Stimulated activated memory B cell treated with anti-CD40 and anti-IgM and Interleukin-4, amounts not matched to agents 10 μg/mL and 1 μg/mL and 100 μg/mL, for 72 hours (primary cell): ENCODE measurements at regions not wholly inside any gene's neighbourhood (a gene's known extent, or its start where the extent isn't known, plus 50 kb on each side); places are given as distances from the start of the nearest gene placed in this dataset.

Experiments used
- ATAC-seq: fragments of 150-1000 bp; cut with Tn5 transposase; 2 replicates; pipeline ENCODE4 v1.10.0; 2021
- H3K27ac Mint-ChIP-seq: one replicate; pipeline ENCODE4 v1.8.0; 2022; ENCODE audit warnings: mild to moderate bottlenecking, mixed read lengths
- H3K27me3 Mint-ChIP-seq: one replicate; pipeline ENCODE4 v1.8.0; 2022; ENCODE audit warnings: mixed read lengths
- H3K36me3 Mint-ChIP-seq: one replicate; pipeline ENCODE4 v1.8.0; 2022; ENCODE audit warnings: mixed read lengths
- H3K4me1 Mint-ChIP-seq: one replicate; pipeline ENCODE4 v1.8.0; 2022; ENCODE audit warnings: mixed read lengths
- H3K4me3 Mint-ChIP-seq: one replicate; pipeline ENCODE4 v1.8.0; 2022; ENCODE audit warnings: mild to moderate bottlenecking, moderate library complexity, mixed read lengths
- H3K9me3 Mint-ChIP-seq: one replicate; pipeline ENCODE4 v1.8.0; 2022; ENCODE audit warnings: mixed read lengths

GRCh38 chr5:173721601-173722232 lies 105.3 kb upstream of the BOD1 start:
- peaks cover 1% of the 10 kb centered on the region for H3K4me1 Mint-ChIP-seq
- H3K9me3 Mint-ChIP-seq: peaks cover 3% of the 10 kb centered on the region
- H3K27ac Mint-ChIP-seq: peak overlapping the region; percentile 44
- H3K36me3 Mint-ChIP-seq: no peaks in the 10 kb centered on the region
- no peak for ATAC-seq
- no peaks in the 10 kb centered on the region for H3K27me3 Mint-ChIP-seq
- H3K4me3 Mint-ChIP-seq: no peak overlapping the region

DNA sequence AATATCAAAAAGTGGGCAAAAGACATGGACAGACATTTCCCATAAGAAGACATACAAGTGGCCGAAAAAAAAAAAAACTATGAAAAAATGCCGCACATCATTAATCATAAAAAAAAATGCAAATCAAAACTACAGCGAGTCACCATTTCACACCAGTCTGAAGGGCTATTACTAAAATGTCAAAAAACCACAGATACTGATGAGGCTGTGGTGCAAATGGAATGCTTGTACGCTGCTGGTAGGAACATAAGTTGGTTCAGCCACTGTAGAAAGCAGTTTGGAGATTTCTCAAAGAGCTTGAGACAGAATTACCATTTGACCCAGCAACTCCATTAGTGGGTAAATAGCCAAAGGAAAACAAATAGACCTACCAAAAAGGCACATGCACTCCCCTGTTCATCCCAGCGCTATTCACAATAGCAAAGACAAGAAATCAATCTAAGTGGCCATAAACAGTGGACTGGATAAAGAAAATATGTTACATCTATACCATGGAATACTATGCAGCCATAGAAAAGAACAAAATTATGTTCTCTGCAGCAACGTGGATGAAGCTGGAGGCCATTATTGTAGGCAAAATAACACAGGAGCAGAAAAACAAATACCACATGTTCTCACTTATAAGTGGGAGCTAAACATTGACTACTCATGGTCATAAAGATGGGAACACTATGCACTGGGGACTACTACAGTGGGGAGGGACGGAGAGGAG lies 110.6 kb upstream of the BOD1 start:
- no peaks in the 10 kb centered on the region for H3K36me3 Mint-ChIP-seq
- peak overlapping the region; percentile 10 for H3K27ac Mint-ChIP-seq
- H3K27me3 Mint-ChIP-seq: no peaks in the 10 kb centered on the region
- peak; percentile 71 for ATAC-seq
- H3K9me3 Mint-ChIP-seq: peaks cover 3% of the 10 kb centered on the region
- H3K4me3 Mint-ChIP-seq: no peak overlapping the region
- peaks cover 14% of the 10 kb centered on the region for H3K4me1 Mint-ChIP-seq

GRCh38 chr5:173727839-173728778 lies 111.7 kb upstream of the BOD1 start:
- Mint-ChIP-seq H3K9me3 (peaks cover 3% of the 10 kb centered on the region), H3K4me3 (no peak overlapping the region), H3K36me3 (no peaks in the 10 kb centered on the region), H3K4me1 (peaks cover 16% of the 10 kb centered on the region), H3K27ac (no peak overlapping the region), H3K27me3 (no peaks in the 10 kb centered on the region)
- no peak for ATAC-seq

GRCh38 chr5:173729079-173729765 lies 112.8 kb upstream of the BOD1 start:
- no peak for ATAC-seq
- Mint-ChIP-seq H3K27ac (no peak overlapping the region), H3K27me3 (no peaks in the 10 kb centered on the region)

DNA sequence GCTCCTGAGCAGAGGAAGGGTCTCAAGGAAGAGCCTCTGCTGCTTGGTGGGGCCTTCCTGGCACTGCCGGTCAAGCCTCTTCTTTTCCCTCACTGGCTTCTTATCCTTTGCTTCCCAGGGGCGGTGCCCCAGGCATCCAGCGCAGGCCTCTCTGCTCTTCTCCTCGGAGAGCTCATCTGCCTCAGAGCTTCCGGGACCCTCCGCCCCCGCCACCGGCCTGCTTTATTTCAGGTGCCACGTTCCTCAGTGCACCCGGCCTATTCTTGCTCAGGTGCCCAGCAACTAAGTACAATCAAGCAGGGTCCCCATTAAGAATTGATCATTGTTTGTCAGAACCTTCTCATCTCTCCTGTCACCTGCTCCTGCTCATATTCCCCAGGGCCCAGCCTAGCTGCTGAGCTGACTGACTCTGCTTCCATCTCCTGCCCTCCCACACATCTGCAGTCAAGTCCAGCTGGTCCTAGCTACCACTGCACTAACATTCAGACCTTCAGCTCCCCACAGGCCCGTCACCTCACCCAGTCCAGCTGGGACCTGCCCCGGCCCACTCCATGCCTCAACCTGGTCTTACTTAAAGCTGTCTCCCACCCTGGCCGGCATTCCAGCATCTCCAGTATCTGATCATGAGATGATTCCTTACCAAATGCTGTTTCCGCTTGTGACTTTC lies 114.3 kb upstream of the BOD1 start:
- Mint-ChIP-seq H3K27ac (peak overlapping the region; percentile 20), H3K36me3 (no peaks in the 10 kb centered on the region), H3K4me1 (peaks cover 41% of the 10 kb centered on the region), H3K9me3 (no peaks in the 10 kb centered on the region), H3K4me3 (no peak overlapping the region), H3K27me3 (no peaks in the 10 kb centered on the region)
- ATAC-seq: no peak

More at GRCh38 chr5:173729079-173729765, 112.8 kb upstream of the BOD1 start:
- H3K9me3 Mint-ChIP-seq: peaks cover 3% of the 10 kb centered on the region
- H3K36me3 Mint-ChIP-seq: no peaks in the 10 kb centered on the region
- peaks cover 27% of the 10 kb centered on the region for H3K4me1 Mint-ChIP-seq
- H3K4me3 Mint-ChIP-seq: no peak overlapping the region

DNA sequence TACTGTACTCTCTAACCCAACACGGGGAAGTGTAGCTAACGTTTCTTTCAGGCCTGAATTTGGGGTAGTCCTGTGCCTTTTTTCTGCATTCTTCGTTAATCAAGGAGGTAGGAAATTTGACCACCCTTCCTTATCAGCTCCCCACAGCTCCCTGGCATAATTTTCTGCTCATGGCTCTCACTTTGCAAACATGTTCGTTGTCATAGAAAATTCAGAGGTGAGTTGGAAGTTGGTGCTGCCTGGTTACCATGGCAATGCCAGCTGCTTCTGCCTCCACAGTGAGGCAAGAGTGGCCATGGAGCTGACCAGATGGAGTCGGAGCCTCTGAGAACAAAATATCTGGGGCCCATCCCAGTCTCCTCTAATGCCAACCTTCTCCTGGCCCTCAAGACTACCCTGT lies 116.6 kb upstream of the BOD1 start:
- peak overlapping the region; percentile 93 for H3K27ac Mint-ChIP-seq
- no peak for ATAC-seq
- H3K4me1 Mint-ChIP-seq: peaks cover 54% of the 10 kb centered on the region
- no peak overlapping the region for H3K4me3 Mint-ChIP-seq
- H3K9me3 Mint-ChIP-seq: no peaks in the 10 kb centered on the region
- H3K36me3 Mint-ChIP-seq: no peaks in the 10 kb centered on the region
- no peaks in the 10 kb centered on the region for H3K27me3 Mint-ChIP-seq

DNA sequence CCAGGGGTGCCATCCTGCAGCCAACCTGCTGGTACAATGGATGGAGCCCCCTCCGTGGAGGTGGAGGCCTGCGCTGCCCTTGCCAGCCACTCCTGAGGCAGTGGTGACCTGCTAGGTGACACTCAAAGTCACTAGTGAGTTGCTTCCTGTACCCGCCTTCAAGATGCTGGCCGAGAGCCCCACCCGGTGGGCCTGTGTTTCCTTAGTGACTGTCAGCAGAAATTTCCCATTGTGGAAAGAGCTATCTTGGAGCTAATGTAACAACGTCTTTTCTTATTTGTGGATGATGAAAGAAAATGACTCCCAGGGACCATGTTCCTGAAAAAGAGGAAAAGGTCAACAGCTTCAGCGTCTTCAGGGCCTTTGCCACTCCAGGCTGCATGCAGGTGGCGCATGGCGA lies 117.0 kb upstream of the BOD1 start:
- Mint-ChIP-seq H3K4me3 (peak overlapping the region; percentile 32), H3K36me3 (no peaks in the 10 kb centered on the region), H3K27ac (peak overlapping the region; percentile 93), H3K4me1 (peaks cover 54% of the 10 kb centered on the region), H3K9me3 (no peaks in the 10 kb centered on the region), H3K27me3 (no peaks in the 10 kb centered on the region)
- ATAC-seq: no peak

DNA sequence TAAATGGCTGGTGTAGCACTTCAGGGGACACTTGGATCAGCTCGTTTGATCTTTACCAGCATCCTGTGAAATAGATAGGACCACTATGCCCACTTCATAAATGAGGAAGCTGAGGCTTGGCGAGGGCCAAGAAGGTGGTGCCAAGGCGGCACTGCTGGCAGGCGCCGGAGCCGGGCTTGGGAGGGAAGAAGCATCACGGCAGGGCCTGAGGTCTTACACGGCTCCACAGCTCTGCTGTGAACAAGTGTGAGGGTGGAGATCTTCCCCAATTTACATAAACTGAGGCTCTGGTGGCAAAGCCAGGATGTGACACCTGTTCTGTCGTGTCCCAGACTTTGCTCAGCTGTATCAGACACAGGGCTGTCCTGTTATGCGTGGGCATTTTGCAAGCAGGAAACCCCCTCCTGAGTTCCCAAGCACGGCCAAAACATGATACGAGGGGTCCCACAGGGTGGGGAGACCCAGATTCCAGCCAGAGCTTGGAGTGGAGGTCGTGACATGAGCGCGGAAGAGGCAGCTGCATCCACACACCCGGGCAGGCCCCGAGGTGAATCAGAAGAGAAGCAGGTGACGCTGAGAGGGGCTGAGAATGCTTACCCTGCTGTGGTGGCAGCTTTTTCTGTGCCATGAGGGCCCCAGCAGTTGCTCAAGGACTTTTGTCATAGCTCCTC lies 117.5 kb upstream of the BOD1 start:
- Mint-ChIP-seq H3K4me1 (peaks cover 54% of the 10 kb centered on the region), H3K4me3 (peak overlapping the region; percentile 32), H3K27me3 (no peaks in the 10 kb centered on the region), H3K36me3 (no peaks in the 10 kb centered on the region), H3K9me3 (no peaks in the 10 kb centered on the region), H3K27ac (peak overlapping the region; percentile 93)
- ATAC-seq: peak; percentile 88

- Mint-ChIP-seq H3K36me3 (no peaks in the 10 kb centered on the region), H3K27me3 (no peaks in the 10 kb centered on the region), H3K4me3 (no peak overlapping the region), H3K9me3 (no peaks in the 10 kb centered on the region), H3K4me1 (peaks cover 54% of the 10 kb centered on the region), H3K27ac (peak overlapping the region; percentile 93)
- no peak for ATAC-seq
Measured at GRCh38 chr5:173734716-173735115, 118.3 kb upstream of the BOD1 start.

DNA sequence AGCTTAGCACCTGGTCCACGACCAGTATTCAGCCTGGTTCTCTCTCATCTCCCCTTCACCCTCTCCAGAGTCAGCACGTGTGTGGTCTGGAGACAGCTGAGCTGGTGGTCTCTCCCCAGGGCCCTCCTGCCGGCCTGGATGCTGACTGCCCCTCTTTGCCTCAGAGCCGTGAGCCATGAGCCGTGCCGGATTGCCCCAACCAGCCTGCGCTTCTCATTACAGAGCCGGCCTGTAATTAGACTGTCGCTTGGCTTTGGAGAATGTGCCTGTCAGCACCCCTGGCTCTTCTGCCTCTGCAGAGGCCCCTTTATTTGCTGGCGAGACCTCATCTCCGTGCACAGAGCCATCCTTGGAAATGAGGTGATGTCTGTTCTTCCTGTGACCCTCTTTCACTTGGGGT lies 118.7 kb upstream of the BOD1 start:
- peak overlapping the region; percentile 93 for H3K27ac Mint-ChIP-seq
- H3K9me3 Mint-ChIP-seq: no peaks in the 10 kb centered on the region
- ATAC-seq: no peak
- peaks cover 54% of the 10 kb centered on the region for H3K4me1 Mint-ChIP-seq
- no peaks in the 10 kb centered on the region for H3K27me3 Mint-ChIP-seq
- H3K36me3 Mint-ChIP-seq: no peaks in the 10 kb centered on the region
- H3K4me3 Mint-ChIP-seq: no peak overlapping the region

- Mint-ChIP-seq H3K27ac (peak overlapping the region; percentile 93), H3K4me1 (peaks cover 53% of the 10 kb centered on the region), H3K27me3 (no peaks in the 10 kb centered on the region), H3K4me3 (no peak overlapping the region), H3K9me3 (no peaks in the 10 kb centered on the region), H3K36me3 (no peaks in the 10 kb centered on the region)
- no peak for ATAC-seq
Measured at GRCh38 chr5:173735691-173736090, 119.2 kb upstream of the BOD1 start.

- Mint-ChIP-seq H3K36me3 (no peaks in the 10 kb centered on the region), H3K27ac (peak overlapping the region; percentile 62), H3K27me3 (no peaks in the 10 kb centered on the region), H3K4me3 (no peak overlapping the region), H3K9me3 (no peaks in the 10 kb centered on the region), H3K4me1 (peaks cover 55% of the 10 kb centered on the region)
- ATAC-seq: no peak
Measured at GRCh38 chr5:173736374-173736773, 119.9 kb upstream of the BOD1 start.

DNA sequence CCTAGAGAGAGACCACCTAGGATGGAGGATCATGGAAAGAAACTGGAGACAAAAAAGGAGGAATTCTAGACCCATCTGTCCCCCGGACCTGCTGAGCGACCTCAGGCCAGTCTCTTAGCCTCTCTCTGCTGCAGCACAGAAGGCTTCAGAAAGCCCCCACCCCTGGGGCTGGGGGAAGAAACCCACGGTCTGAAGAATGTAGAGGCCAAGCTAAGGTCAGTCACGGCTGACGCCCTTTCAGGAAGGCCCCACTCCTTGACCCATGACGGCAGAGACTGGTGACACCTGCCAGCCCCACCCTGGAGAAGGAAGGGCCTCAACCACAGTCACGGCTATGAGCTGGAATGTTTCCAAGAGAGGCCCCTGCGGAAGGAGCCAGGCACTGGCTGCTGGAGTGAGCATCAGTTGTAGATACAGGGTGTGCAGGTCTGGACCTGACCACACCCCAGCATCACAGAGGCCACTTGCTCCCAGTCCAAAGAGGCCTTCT lies 120.5 kb upstream of the BOD1 start:
- no peaks in the 10 kb centered on the region for H3K27me3 Mint-ChIP-seq
- no peaks in the 10 kb centered on the region for H3K9me3 Mint-ChIP-seq
- peak overlapping the region; percentile 62 for H3K27ac Mint-ChIP-seq
- H3K4me1 Mint-ChIP-seq: peaks cover 60% of the 10 kb centered on the region
- H3K36me3 Mint-ChIP-seq: no peaks in the 10 kb centered on the region
- no peak overlapping the region for H3K4me3 Mint-ChIP-seq
- ATAC-seq: peak; percentile 86

- no peak for ATAC-seq
- H3K27me3 Mint-ChIP-seq: no peaks in the 10 kb centered on the region
- H3K9me3 Mint-ChIP-seq: no peaks in the 10 kb centered on the region
- H3K27ac Mint-ChIP-seq: peak overlapping the region; percentile 44
- no peak overlapping the region for H3K4me3 Mint-ChIP-seq
- peaks cover 65% of the 10 kb centered on the region for H3K4me1 Mint-ChIP-seq
- no peaks in the 10 kb centered on the region for H3K36me3 Mint-ChIP-seq
Measured at GRCh38 chr5:173739741-173740140, 123.3 kb upstream of the BOD1 start.
